Esophagus muscularis mucosa (tissue), 4 donors: ENCODE measurements at regions not wholly inside any gene's neighbourhood (a gene's known extent, or its start where the extent isn't known, plus 50 kb on each side); places are given as distances from the start of the nearest gene placed in this dataset.

Experiments used
- DNase-seq: peaks from one replicate; pipeline ENCODE4 v3.0.0-alpha.2; 2017; ENCODE audit errors: extremely low spot score
- H3K27ac ChIP-seq, 4 donors: fragments of 200-600 bp; sonication (generic); replicated peaks in 1 of 4; 1 replicate in 3 of 4; 2 replicates in 1 of 4; pipeline ENCODE4 v1.5.1; 2016 to 2019; ENCODE audit warnings: mild to moderate bottlenecking in 1 of 4
- H3K27me3 ChIP-seq, 4 donors: fragments of 200-600 bp; sonication (generic); one replicate each; pipeline versions ENCODE4 v1.5.1 to v1.6.0; 2016 to 2019
- H3K36me3 ChIP-seq, 4 donors: fragments of 200-600 bp; sonication (generic); one replicate each; pipeline ENCODE4 v1.5.1; 2016 to 2019
- H3K4me1 ChIP-seq, 4 donors: fragments of 200-600 bp; sonication (generic); one replicate each; pipeline ENCODE4 v1.5.1; 2016 to 2019
- H3K4me3 ChIP-seq, 4 donors: fragments of 200-600 bp; sonication (generic); 1 replicate in 2 of 4; 2 replicates in 2 of 4; pipeline ENCODE4 v1.5.1; 2016 to 2019; ENCODE audit warnings: mild to moderate bottlenecking in 4 of 4, moderate library complexity in 1 of 4
- H3K9me3 ChIP-seq, 4 donors: fragments of 200-600 bp; sonication (generic); 1 replicate in 3 of 4; 2 replicates in 1 of 4; pipeline ENCODE4 v1.5.1; 2016 to 2019
- EP300 ChIP-seq: sonication (generic); formaldehyde crosslinking; IDR thresholded peaks from one replicate; pipeline ENCODE4 v1.6.1; 2017; ENCODE audit warnings: antibody characterized with exemption
- POLR2A ChIP-seq: fragments of 450-650 bp; IDR thresholded peaks from one replicate; pipeline ENCODE4 v1.6.1; 2017; ENCODE audit warnings: antibody characterized with exemption, moderate library complexity, mild to moderate bottlenecking, low read depth
- POLR2AphosphoS5 ChIP-seq, 2 donors: sonication (generic); formaldehyde crosslinking; IDR thresholded peaks; one replicate each; pipeline ENCODE4 v1.6.1; 2017; ENCODE audit warnings: antibody characterized with exemption in 2 of 2
- WGBS: methylation state at CpG from one replicate; pipeline ENCODE4 v1.1.5; 2018; 5-methylcytosine and 5-hydroxymethylcytosine counted together
- intact Hi-C: fragments of 100-400 bp; cut with DNase I; formaldehyde crosslinking; loops from one replicate; pipeline ENCODE4 v1.15.1; 2023
- TF ChIP-seq, protein P1 (sequence below), 3 experiments: fragments of 200-600 bp in 2 of 3; fragments of 450-650 bp in 1 of 3; sonication (generic) in 2 of 3; IDR thresholded peaks; one replicate each; pipeline ENCODE4 v1.5.1; 2017 to 2019; ENCODE audit warnings: antibody characterized with exemption in 3 of 3, mild to moderate bottlenecking in 2 of 3, moderate library complexity in 1 of 3

DNA sequence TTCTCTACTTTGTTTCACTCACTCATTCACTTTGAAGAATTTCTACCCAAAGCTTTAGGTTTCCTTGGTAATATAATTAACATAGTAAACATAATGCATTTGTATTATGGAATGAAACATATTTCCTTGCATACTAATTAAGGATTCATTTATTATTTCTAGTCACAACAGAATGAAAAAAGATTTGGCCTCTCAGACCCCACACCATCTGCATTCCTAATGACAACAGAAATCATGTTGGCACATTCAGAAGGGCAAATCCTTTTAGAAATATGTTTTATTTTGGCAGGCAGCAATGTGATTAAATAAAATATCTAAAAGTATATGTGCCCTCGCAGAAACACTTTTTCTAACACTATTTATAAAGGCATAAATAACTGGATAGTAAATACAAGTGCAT lies 163.4 kb downstream of the HTR1B start:
- Histone ChIP-seq H3K4me3 (no peak overlapping the region), H3K4me1 (no peaks in the 10 kb centered on the region), H3K27ac (no peak overlapping the region), H3K36me3 (no peaks in the 10 kb centered on the region), H3K27me3 (no peaks in the 10 kb centered on the region), H3K9me3 (no peaks in the 10 kb centered on the region)
- intact Hi-C loops, result no loop called here
- WGBS, result 78% methylated on average over 1 of the region's 1 CpG
- no peak for DNase-seq
- TF ChIP-seq EP300, result no peak
- TF ChIP-seq, protein P1, sequence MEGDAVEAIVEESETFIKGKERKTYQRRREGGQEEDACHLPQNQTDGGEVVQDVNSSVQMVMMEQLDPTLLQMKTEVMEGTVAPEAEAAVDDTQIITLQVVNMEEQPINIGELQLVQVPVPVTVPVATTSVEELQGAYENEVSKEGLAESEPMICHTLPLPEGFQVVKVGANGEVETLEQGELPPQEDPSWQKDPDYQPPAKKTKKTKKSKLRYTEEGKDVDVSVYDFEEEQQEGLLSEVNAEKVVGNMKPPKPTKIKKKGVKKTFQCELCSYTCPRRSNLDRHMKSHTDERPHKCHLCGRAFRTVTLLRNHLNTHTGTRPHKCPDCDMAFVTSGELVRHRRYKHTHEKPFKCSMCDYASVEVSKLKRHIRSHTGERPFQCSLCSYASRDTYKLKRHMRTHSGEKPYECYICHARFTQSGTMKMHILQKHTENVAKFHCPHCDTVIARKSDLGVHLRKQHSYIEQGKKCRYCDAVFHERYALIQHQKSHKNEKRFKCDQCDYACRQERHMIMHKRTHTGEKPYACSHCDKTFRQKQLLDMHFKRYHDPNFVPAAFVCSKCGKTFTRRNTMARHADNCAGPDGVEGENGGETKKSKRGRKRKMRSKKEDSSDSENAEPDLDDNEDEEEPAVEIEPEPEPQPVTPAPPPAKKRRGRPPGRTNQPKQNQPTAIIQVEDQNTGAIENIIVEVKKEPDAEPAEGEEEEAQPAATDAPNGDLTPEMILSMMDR (IDR thresholded peaks at IDR 0.05), result no peak
- TF ChIP-seq POLR2AphosphoS5 (IDR thresholded peaks at IDR 0.05), result no peak
- TF ChIP-seq POLR2A, result no peak

DNA sequence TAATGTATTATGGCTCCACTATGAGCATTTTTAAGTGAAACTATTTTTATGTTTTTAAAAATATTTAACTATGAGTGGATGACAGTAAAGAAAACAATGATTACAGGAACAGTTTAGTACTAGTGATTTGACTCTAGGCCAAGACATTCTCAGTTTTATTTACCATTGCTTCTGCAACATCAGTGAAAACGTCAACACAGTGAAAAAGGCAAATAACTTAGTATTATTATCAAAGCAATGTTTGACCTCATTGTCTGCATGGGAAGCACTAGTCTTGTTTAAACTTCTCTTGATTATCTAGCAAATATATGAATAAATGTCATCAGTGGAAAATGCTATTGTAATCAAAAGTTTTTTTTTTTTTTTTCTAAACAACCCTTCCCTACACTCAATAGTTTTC lies 165.0 kb downstream of the HTR1B start:
- Histone ChIP-seq H3K27me3 (no peaks in the 10 kb centered on the region), H3K36me3 (no peaks in the 10 kb centered on the region), H3K27ac (no peak overlapping the region), H3K9me3 (no peaks in the 10 kb centered on the region), H3K4me3 (no peak overlapping the region), H3K4me1 (peaks cover 0 to under 1% (median 0%) of the 10 kb centered on the region in 4 donors)
- intact Hi-C loops, result no loop called here
- no peak for DNase-seq
- WGBS, result 65% methylated on average over 1 of the region's 1 CpG
- no peak for TF ChIP-seq EP300
- no peak for TF ChIP-seq POLR2A

DNA sequence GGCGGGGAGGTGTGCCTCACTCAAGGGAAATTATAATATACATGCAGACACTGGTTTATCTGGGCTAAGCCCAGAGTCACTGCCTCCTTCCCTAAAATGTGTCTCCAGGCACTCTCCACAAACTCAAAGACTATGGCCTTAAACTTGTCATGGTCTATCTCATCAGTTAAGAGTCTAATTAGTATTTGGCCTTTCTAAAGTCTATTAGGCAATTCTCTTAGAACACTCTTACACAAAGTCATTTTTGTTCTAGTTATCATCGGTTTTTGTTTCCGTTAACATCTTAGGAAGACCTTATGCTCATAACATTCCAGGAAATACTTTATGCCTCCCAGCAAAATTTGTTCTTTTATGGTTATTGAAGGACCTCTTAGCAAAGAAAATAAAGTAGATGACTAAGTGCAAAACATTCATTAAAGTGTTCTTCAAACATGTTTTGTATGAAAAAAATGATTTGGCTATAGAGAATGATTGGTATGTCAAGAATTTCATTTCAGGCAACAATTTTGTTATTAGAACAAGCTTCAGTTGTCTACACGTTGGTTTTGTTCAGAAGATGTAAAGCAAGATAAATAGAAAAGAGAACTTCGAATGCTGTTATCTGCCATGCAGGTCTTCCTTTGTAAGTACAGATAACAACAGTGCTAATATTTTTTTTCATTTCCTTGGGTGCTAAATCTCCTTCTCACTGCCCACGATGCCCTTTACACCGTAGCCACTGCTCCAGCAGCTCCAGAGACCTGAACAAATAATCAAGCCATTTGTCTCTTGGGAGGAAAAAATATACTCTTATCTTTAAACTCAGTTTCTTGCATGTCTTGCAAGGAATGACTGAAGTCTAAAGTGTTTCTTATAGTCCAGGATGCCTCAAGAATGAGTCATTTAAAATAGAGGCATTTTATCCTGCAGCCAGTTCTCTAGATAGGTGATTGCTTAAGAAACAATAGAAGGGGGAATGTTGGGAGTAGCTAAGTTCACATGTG lies 170.4 kb downstream of the HTR1B start:
- no peaks in the 10 kb centered on the region for H3K9me3 ChIP-seq
- no peaks in the 10 kb centered on the region for H3K27me3 ChIP-seq
- H3K4me3 ChIP-seq, result no peak overlapping the region
- H3K36me3 ChIP-seq, result no peaks in the 10 kb centered on the region
- intact Hi-C loops, result no loop called here
- 49% methylated on average over 7 of the region's 7 CpGs for WGBS
- TF ChIP-seq POLR2A, result no peak
- H3K27ac ChIP-seq, result no peak overlapping the region
- DNase-seq, result no peak
- H3K4me1 ChIP-seq, result peaks cover 0 to 4% (median 0%) of the 10 kb centered on the region in 4 donors

DNA sequence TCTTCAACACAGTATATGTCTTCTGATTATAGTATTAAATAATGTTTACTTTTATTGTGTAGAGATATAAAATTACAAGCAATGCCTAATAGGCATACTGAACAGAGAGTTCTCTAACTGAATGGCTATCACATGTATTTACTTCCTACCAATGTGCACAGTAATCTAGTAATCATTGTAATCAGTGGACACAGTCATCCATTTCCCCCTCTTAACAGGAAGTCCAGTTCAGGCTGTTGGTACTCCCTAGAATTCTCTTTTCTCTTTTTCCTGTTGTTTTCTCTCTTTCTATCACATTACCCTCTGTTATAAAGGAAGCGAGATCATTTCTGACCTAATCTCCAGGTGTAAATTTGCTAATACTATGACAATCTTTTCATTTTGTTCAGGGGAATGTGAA lies 172.5 kb downstream of the HTR1B start:
- Histone ChIP-seq H3K27ac (no peak overlapping the region), H3K36me3 (no peaks in the 10 kb centered on the region), H3K27me3 (no peaks in the 10 kb centered on the region), H3K9me3 (no peaks in the 10 kb centered on the region), H3K4me3 (no peak overlapping the region), H3K4me1 (peaks cover 0 to 4% (median 0%) of the 10 kb centered on the region in 4 donors)
- intact Hi-C loops, result no loop called here
- DNase-seq, result no peak
- 95% methylated on average over 1 of the region's 1 CpG for WGBS
- no peak for TF ChIP-seq EP300
- TF ChIP-seq, protein P1 (IDR thresholded peaks at IDR 0.05), result no peak
- TF ChIP-seq POLR2AphosphoS5 (IDR thresholded peaks at IDR 0.05), result no peak
- no peak for TF ChIP-seq POLR2A

DNA sequence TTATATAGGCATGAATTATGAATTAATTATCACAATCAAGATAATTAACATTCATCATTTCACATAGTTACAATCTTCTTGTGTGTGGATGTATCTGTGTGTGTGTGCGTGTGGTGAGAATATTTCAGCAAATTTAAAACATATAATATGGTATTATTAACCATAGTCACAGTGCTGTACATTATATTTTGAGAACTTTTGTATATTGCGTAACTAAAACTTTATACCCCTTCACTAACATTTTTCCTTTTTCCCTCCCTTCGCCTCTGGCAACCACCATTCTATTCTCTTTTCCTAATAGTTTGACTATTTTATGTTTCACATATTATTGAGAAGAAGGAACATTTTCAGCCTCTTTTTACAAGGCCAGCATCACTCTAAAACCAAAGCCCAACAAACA lies 176.8 kb downstream of the HTR1B start:
- Histone ChIP-seq H3K27ac (no peak overlapping the region), H3K27me3 (no peaks in the 10 kb centered on the region), H3K4me3 (no peak overlapping the region), H3K36me3 (no peaks in the 10 kb centered on the region), H3K4me1 (no peaks in the 10 kb centered on the region), H3K9me3 (peaks cover 0 to 6% (median 2%) of the 10 kb centered on the region in 4 donors)
- no peak for TF ChIP-seq POLR2A
- WGBS, result 87% methylated on average over 3 of the region's 3 CpGs
- DNase-seq, result no peak
- intact Hi-C loops, result no loop called here

DNA sequence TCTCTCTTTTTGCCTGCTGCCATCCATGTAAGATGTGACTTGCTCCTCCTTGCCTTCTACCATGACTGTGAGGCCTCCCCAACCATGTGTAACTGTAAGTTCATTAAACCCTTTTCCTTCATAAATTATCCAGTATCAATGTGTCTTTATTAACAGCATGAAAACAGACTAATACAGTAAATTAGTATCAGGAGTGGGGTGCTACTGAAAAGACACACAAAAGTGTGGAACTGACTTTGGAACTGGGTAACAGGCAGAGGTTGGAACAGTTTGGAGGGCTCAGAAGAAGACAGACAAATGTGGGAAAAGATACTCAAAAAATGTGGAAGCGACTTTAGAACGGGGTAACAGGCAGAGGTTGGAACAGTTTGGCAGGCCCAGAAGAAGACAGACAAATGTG lies 189.4 kb downstream of the HTR1B start:
- intact Hi-C loops, result no loop called here
- no peak for DNase-seq
- H3K4me3 ChIP-seq, result no peak overlapping the region
- no peaks in the 10 kb centered on the region for H3K27me3 ChIP-seq
- H3K4me1 ChIP-seq, result no peaks in the 10 kb centered on the region
- no peak overlapping the region for H3K27ac ChIP-seq
- H3K9me3 ChIP-seq, result peaks cover 0 to 17% (median 3%) of the 10 kb centered on the region in 4 donors
- no peak for TF ChIP-seq EP300
- no peaks in the 10 kb centered on the region for H3K36me3 ChIP-seq
- WGBS, result 95% methylated on average over 2 of the region's 2 CpGs
